Stimulated activated CD8-positive, alpha-beta memory T cell treated with anti-CD3 and anti-CD28 coated beads, Interleukin-12 subunit alpha, Interleukin-12 subunit beta, amount 100 ng/mL, for 24 hours (primary cell): ENCODE measurements at regions not wholly inside any gene's neighbourhood (a gene's known extent, or its start where the extent isn't known, plus 50 kb on each side); places are given as distances from the start of the nearest gene placed in this dataset.
"Not testable (repeated sequence)": the region's sequence is repeated elsewhere in the genome, so short reads cannot be mapped to it uniquely, and the experiment has no call there.

ENCODE experiments used
- DNase-seq: peaks from one replicate; pipeline ENCODE4 v3.0.0-alpha.2; 2020; ENCODE audit errors: extremely low read depth

DNA sequence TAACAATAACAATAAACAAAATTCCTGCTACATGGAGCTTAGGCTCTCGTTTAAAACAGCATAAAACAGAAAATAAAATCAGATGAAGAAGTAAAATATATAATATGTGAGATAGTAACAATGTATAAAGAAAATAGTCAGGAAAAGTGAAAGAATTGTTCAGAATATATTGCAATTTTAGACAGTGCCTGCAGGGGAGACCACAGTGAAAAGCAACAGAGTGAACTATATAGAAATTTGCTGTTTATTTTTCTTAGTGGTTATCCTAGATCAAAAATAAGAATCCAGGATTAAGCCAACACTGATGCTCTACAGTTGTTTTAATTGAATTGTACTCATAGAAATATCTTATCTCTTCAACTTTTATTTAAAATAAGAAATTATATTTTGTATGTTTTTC is 1639.0 kb upstream of the B3GALT2 start:
- DNase-seq: no peak

DNA sequence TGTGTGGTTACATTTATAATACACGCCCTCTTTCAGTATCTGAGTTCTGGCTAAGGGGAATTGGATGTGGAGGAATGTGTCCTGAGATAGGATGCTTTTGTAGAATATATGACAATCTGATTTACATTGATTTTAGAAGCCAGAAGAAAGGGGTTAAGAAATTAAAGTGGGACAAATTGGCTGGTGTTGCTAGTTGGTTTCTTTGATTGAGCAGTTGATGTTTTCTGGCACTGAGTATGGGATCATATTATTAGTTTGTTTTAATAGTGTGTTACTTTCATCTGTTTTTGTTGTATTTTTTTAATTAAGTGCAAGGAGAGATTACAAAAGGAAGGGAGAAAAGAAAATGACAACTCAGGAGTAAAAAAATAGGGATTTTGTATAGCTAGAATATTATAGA is 1634.7 kb upstream of the B3GALT2 start:
- DNase-seq: no peak

DNA sequence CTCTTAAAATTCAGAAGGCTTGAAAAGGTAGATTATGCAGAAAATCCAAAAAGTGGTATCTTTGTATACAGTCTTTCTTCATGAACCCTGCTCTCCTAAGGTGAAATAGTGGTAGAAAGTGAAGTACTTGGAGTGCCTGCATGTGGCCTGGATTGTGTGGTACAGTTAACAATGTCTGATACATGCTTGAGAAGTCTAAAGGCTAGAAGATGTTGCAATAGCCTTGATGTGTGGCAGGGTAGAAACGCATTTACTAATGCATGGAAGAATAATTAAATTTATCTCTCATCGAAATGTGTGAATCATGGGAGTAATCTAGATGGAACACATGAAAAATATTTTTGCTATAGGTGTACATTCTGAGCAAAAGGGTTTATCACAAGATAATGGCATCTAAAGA is 1632.3 kb upstream of the B3GALT2 start:
- DNase-seq: no peak

DNA sequence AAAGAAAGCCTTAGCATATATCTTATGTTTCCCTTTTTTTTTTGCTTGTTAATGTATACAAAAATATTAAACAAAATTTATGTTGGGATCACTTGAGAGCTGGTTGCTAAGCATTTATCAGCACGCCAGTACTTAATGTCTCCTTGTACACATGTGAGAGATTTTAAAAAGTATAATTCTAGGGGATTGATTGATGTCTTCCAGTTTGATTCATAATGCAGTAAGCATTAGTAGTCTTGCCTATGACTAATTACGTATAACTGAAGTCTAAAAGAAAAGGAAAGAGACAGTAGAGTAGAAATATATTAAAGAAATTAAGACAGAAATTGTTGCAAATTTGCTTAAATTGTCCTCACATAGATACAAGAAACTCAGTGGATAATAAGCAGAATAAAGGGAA is 1630.4 kb upstream of the B3GALT2 start:
- no peak for DNase-seq

DNA sequence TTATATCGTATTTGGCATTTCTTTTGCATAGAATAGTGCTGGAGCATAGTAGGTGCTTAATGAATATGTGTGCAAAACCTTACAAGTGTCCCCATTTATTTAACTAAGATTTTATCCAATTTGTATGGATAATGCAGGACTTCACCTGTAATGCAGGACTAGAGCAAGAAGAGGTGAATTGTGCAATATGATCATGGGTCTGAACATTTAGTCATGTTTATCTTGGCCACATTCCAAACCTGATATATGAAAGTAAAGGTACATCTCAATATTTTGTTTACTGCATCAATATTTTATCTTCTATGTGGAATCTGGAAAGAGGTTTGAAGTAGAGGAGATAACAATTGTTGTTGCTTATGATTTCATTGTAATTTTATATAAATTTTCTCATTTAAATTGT is 1626.7 kb upstream of the B3GALT2 start:
- no peak for DNase-seq

DNA sequence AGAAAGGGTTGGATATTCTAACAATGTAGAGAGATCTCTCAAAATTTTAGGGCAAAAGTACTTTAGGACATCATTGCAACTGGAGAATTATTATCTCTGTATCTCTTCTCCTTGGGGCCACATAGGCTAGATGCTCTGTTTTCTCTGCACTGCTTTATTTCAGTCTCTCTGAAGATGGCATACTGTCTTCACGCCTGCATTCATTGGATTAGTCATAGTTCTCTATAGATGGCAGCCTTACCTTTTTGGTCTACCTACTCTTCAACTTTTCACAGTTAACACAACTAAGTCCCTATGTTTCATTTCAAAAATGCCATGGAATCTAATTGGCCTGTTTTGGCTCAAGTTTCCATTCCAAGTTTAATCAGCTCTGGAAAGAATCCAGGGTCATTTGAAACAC is 1623.3 kb upstream of the B3GALT2 start:
- DNase-seq: no peak

DNA sequence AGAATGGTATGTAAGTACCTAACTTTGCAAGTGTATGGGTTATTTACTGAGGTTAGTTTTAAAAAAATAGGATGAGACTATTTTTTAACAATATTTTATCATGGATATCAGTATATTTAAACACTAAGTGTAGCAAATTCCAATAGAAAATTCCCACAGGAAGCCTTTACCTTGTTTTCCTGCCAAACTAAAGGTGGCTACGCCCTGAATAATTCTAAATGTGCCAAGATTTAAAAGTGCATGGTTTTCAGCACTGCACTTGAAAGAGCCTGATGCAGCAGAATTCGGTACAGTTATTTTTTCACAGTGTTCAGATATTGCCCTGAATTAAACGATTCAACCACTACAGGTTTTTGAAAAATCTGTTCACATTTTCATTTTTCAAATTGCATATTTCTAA is 1622.8 kb upstream of the B3GALT2 start:
- DNase-seq: no peak

DNA sequence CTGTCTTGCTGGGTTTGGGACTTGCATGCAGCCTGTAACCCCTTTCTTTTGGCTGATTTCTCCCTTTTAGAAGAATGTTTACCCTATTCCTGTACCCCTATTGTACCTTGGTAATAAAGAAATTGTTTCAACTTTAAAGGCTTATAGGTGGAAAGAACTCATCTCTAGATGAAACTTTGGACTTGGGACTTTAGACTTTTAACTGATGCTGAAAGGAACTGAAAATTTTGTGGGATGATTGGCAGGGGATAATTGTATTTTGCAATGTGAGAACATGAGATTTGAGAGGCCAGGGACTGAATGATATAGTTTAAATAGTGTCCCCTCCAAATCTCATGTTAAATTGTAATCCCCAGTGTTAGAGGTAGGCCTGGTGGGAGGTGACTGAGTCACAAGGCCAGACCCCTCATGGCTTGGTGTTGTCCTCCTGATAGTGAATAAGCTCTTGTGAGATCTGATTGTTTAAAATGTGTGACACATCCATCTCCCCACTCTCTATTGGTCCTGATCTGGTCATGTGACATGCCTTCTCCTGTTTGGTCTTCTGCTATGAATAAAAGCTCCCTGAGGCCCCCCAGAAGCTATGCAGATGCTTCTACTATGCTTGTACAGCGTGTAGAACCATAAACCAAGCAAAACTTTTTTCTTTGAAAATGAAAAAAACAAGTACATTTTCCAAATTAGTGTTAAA is 1621.3 kb upstream of the B3GALT2 start:
- no peak for DNase-seq

DNA sequence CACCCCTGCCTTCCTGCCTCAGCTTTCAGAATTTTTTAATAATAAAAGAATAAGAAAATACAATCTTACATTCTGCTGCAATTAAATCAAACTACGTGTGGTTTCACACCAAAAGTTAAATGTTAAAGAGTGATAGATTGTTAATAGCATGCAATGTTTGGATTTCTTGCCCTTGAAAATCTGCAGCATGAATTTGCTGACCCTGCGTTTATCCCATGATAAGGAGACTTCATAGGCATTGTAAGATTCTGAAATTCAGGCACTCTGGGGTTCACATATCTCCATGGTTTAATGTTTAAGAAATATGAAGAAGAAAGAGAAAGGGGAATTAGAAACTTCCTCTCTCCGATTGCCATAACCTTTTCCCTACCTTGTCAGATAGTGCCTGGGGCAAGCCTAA is 1616.2 kb upstream of the B3GALT2 start:
- DNase-seq: no peak

DNA sequence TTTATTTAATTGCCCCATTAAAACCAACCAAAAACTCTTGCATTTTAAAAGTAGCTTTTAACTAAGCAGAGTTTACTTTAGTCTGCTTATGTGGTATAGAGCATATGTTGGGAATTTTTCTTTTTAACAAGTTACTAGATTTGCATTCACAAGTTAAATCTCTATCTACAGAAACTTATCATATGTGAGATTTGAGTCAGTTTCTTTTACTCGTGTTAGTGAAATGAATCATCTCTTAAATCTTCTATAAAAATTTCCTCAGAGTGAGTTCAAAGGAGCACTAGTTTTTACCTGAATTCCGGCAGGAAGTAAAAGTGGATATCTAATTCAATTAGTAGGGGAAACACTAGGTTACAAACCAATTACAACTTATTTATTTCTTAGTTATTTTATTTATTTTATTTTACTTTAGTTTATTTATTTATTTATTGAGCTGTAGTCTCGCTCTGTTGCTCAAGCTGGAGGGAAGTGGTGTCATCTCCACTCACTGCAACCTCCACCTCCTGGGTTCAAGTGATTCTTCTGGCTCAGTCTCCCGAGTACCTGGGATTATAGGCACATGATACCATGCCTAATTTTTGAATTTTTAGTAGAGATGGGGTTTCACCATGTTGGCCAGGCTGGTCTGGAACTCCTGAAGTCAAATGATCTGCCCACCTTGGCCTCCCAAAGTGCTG is 1609.6 kb upstream of the B3GALT2 start:
- no peak for DNase-seq

DNA sequence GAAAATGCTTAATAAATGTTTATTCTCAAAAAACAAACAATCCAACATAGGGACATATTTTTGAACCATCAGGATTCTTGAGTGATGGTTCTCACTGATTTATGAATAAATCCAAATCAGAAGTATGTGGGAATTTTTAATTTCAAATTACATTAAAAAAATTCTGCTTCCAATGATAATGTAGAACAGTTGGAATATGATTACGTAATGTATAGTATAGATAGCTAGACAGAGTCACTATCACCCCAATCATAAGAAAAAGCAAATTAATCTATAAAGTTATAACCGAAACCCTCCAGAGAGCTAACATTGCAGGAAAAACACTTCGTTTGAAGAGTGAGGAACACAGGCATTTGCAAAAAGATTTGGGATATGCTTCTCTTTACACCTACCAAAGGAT is 1600.6 kb upstream of the B3GALT2 start:
- DNase-seq: no peak

DNA sequence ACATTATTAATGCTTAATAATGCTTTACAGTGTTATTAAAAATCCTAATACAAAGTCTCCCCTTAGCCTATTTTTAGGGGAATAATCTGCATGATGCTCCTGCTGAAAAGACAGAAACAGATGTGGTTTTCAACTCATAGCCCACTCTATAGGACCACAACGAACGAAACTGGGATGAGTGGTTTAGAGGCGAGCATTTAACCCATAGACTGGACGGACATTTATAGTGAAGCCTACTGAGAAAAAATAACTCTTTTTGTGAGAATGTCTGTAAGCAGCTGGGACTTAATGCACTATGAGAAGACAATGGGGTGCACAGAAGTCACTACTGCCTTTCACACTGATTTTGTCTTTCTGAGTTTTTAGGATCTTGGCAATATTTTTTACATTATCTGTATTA is 1599.6 kb upstream of the B3GALT2 start:
- DNase-seq: no peak

DNA sequence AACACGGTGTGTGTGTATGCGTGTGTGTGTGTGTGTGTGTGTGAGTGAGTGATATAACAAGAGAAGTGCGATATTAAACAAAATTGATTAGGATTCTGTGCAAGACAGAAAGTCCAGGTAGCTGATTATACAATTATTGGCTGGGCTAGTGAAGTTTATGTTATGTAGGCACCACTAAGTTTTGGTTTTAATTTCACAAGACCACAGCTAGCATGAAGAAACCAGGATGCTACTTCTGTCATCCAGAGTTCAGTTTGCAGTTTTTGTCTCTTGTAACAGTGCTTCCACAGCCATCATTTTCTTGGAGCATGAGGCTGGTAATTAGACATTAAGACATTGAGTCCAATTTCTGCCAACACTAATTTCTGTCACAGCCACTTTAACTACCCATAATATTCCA is 1590.2 kb upstream of the B3GALT2 start:
- no peak for DNase-seq

DNA sequence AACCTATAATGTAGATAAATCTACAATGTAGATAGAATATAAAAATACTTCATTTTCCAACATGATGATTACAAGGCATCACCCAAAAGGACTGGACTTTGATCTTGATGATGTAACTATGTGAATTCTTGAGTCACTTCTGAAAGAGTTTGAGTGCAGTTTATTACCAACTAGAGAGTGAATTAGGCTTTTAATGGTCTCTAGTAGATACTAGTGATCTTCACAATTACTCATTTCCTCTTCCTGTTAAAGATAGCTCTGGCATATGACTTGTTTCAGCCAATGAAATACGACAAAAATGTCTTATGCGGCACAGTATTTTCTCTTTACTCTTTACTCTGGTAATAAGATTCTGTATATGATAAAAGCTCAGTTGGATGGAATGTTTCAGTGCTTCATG is 1588.1 kb upstream of the B3GALT2 start:
- no peak for DNase-seq

DNA sequence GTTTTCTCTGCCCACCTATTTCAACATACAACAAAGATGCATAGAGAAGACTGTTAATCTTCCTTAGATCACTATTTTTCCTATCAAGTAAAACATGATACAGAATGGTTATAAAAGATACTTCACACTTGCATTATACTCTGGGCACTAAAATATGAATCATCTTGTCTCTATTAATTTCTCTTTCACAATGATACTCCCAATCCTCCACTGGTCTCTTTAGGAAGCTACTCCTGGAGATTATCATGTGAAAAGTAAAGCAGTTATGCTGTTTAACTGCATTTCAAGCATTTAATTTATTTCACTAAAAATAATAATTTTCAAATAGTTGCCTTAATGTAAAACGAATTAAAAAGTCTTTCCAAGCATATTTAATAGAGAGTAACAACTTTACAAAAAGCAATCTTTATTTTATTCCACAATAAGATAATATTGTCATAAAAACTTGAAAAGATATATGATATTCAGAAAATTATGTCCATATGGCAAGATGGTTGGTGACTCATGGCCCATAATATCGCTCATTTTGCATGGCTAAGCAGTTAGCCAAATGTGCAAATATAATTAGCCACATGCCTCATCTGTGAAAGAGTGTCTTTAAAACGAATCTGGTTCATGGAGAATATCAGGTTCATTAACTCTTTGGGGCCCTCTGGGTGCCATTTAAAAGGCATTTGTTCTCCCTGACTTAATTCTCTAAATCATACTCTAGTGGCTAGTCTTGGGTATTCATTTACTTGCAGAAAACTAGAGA is 1569.0 kb upstream of the B3GALT2 start:
- DNase-seq: no peak

DNA sequence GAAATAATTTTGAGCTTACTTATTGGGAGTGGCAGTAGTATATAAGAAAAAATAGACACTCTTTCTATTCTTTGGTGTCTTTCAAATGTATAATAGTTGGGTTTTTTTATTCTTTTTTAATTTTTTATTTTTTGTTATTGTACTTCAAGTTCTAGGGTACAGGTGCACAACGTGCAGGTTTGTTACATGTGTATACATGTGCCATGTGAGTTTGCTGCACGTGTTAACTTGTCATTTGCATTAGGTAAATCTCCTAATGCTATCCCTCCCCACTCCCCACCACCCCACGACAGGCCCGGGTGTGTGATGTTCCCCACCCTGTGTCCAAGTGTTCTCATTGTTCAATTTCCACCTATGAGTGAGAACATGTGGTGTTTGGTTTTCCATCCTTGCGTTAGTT is 1552.4 kb upstream of the B3GALT2 start:
- not testable (repeated sequence) for DNase-seq

DNA sequence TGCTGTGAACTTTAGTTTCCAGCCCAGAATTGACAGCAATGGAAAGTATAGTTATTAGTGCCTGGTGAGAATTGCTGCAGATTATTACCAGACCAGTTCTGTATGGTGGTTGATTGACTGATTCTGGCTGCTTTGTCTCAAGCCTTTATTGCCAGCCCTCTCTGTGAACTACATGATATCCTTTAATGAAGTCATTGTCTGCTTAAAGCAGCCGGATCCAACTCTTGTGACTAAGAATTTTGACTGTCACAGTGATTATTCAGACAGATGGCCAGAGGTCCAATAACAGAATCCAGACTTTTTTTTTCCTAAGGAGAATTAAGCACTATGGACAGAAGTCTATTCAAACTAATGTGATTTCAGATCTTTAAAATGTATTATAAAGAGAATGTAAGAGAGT is 1548.6 kb upstream of the B3GALT2 start:
- DNase-seq: no peak

DNA sequence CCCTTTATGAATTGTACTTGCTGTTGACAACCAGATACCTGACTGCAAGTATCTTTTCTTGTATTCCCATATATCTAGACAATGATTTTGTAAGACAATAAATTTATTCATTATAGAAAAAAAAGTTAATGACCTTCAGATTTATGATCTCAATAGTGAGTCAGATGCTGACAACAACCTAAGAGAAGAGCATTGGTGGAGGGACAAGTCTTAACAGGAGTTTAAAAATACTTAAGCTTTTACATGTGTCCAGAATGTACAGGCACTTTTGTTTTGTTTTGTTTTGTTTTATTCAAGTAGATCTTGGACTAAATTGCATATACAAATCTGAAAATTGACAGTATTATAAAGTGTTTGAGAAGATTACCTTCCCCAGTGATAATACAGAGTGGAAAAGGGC is 1544.6 kb upstream of the B3GALT2 start:
- no peak for DNase-seq

DNA sequence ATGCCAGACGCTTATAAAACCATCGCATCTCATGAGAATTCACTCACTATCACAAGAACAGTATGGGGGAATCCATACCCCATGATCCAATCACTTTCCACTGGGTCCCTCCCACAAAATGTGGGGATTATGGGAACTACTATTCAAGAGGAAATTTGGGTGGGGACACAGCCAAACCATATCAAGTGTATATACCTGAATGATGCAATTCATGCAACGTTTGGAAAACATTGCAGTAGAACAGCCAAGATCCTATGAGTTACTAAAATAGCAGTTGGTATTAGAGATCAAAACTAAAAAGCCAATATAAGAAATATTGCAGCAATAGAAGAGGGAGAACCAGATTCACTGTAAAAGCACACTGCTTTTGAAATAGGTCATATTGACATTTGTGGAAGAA is 1543.9 kb upstream of the B3GALT2 start:
- no peak for DNase-seq

DNA sequence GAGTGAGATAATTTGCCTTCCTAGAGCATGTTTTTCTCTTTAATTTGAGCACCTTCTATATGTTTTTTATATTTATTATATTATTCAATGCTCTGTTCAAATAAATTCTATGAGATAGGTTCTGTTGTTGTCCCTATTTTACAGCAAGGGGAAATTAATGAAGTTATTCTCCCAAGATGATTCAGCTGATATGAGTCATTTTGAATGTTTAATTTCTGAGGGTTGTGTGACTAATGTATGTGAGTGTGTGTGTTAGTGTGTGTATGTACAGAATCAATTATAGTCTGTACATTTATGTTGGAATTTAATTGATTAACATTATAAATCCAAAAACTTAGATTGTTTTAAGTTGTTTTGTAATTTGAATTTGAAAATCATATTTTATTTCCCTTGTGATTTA is 1536.7 kb upstream of the B3GALT2 start:
- DNase-seq: no peak

DNA sequence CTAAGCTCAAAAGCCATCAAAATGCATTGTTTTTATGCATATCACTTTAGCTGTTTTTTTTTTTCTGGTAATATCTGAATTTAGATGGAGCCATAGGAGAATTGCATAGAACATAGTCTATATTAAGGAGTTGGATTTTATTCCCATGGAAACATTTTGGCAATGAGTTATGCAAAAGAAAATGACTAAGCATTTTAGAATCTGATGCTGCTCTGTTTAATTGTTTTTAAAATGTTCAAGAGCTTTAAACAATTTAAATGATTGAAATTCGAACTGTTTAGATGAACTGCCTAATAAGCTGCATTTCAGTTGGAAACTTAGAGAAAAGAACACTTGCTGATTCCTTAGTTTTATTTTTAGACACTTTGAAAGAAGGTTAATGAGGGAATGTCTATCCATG is 1531.5 kb upstream of the B3GALT2 start:
- no peak for DNase-seq

DNA sequence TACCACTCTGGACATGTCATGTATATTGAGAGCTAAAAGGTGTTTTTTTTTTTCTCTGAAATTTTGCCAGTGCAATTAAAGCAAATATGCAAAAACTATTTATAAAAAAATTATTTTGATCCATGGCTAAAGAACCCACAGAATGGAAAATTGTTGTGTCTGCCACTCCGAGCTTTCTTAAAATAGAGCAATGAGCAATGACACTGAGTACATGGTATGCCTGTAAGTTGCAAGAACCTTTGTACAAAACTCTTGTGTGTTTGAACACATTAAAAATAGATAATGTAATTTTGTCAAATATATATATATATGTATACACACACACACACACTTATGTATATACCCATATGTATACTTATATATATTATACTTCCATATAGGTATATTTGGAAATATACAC is 1530.9 kb upstream of the B3GALT2 start:
- DNase-seq: no peak

DNA sequence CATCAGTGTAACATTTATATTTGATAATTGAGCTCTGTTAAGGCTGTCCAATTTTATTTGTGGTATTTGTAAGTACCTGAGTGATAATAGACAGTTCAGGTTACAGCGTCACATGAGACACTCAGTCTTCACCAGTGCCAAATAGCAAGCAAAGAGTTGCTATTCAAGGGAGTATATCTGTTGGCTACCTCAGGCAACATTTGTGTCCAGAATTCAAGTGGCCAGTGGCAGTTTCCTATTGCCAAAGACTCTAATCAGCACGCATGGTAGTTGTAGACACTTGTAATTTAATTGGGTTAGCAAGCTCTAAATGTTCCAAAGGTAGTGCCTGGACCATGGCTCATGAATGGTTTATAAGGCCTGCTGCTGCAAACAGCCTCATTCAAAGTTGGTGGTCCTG is 1524.3 kb upstream of the B3GALT2 start:
- no peak for DNase-seq
